ENCODE measurements at regions not wholly inside any gene's neighbourhood (a gene's known extent, or its start where the extent isn't known, plus 50 kb on each side); places are given as distances from the start of the nearest gene placed in this dataset.

DNA sequence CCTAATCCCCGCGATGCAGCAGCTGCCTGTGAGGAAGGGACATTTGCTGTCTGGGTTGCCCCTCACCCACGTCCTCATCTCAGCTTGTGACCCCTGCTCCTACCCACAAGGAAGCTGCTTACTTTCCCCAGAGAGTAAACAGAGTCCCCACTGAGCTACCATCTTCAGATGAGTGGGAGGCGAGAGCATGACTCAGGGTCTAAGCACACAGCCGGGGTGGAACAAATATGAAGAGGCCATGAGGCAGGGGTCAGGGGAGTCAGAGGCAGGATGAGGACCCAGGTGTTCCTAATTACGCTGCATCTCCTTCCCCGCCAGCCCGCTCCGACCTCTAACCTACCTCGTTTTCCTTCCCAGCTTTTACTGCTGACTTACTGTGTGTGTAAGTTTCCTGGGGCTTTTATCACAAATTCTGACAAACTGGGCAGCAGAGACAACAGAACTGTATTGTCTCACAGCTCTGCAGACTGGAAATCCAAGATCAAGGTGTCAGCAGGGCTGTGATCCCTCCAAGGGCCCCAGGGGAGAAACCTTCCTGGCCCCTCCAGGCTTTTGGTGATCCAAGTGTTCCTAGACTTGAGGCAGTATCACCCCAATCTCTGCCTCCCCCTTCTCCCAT lies 94.0 kb upstream of the DNAH5 start:
- Histone ChIP-seq H3K36me3 (ENCODE audit: insufficient read depth, low read length) (no peaks in the 10 kb centered on the region), H2AFZ (ENCODE audit: low read length) (no peak overlapping the region), H3K9ac (ENCODE audit: low read length) (no peak overlapping the region), H3K79me2 (ENCODE audit: insufficient read depth, low read length) (no peaks in the 10 kb centered on the region), H4K20me1 (ENCODE audit: insufficient read depth, low read length) (no peaks in the 10 kb centered on the region), H3K27me3 (ENCODE audit: insufficient read depth, low read length) (no peaks in the 10 kb centered on the region), H3K27ac (ENCODE audit: low read depth, low read length, poor library complexity, severe bottlenecking) (no peak overlapping the region), H3K9me2 (ENCODE audit: low read depth, low read length) (no peaks in the 10 kb centered on the region), H3K4me2 (ENCODE audit: low read length) (no peak overlapping the region), H3F3A (ENCODE audit: insufficient read depth, low read length) (no peaks in the 10 kb centered on the region), H3K4me3 (ENCODE audit: low read depth, low read length, poor library complexity, severe bottlenecking) (no peak overlapping the region), H3K9me3 (ENCODE audit: low read length) (no peaks in the 10 kb centered on the region), H3K4me1 (ENCODE audit: insufficient read depth, low read length, severe bottlenecking) (no peaks in the 10 kb centered on the region)
- TF ChIP-seq EZH2 (IDR thresholded peaks at IDR 0.05; ENCODE audit: borderline replicate concordance, low read length) (no peak), CTCF (IDR thresholded peaks at IDR 0.05; ENCODE audit: low read length) (no peak)

DNA sequence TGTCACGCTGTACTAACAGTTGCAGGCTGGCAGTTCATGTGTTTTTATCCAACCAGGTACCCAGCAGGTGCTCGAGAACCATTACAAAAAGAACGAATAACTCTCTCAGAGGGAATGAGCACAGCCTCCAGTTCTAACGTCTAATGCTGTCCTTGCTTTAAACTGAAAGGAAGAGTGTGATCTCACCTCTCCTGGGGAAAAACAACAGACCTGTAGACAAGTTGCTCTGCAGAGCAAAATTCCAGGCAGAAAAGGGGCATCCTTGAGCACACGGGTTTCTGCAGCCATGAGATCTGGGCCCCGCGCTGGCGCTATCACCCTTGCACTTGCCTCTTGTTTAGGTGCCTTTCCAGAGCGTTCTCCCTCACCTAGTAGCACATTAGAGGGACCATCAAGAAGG lies 92.5 kb upstream of the DNAH5 start:
- Histone ChIP-seq H3F3A (ENCODE audit: insufficient read depth, low read length) (no peaks in the 10 kb centered on the region), H4K20me1 (ENCODE audit: insufficient read depth, low read length) (no peaks in the 10 kb centered on the region), H3K27ac (ENCODE audit: low read depth, low read length, poor library complexity, severe bottlenecking) (no peak overlapping the region), H3K4me1 (ENCODE audit: insufficient read depth, low read length, severe bottlenecking) (no peaks in the 10 kb centered on the region), H3K4me3 (ENCODE audit: low read depth, low read length, poor library complexity, severe bottlenecking) (no peak overlapping the region), H2AFZ (ENCODE audit: low read length) (no peak overlapping the region), H3K9me3 (ENCODE audit: low read length) (no peaks in the 10 kb centered on the region), H3K36me3 (ENCODE audit: insufficient read depth, low read length) (no peaks in the 10 kb centered on the region), H3K9me2 (ENCODE audit: low read depth, low read length) (no peaks in the 10 kb centered on the region), H3K4me2 (ENCODE audit: low read length) (no peak overlapping the region), H3K9ac (ENCODE audit: low read length) (no peak overlapping the region), H3K79me2 (ENCODE audit: insufficient read depth, low read length) (no peaks in the 10 kb centered on the region), H3K27me3 (ENCODE audit: insufficient read depth, low read length) (no peaks in the 10 kb centered on the region)
- TF ChIP-seq EZH2 (IDR thresholded peaks at IDR 0.05; ENCODE audit: borderline replicate concordance, low read length) (no peak), CTCF (IDR thresholded peaks at IDR 0.05; ENCODE audit: low read length) (no peak)

GRCh38 chr5:14036514-14036913 lies 92.0 kb upstream of the DNAH5 start:
- H2AFZ ChIP-seq (ENCODE audit: low read length): no peak overlapping the region
- H3K9me3 ChIP-seq (ENCODE audit: low read length): no peaks in the 10 kb centered on the region
- no peaks in the 10 kb centered on the region for H4K20me1 ChIP-seq (ENCODE audit: insufficient read depth, low read length)
- H3K79me2 ChIP-seq (ENCODE audit: insufficient read depth, low read length): no peaks in the 10 kb centered on the region
- H3K27ac ChIP-seq (ENCODE audit: low read depth, low read length, poor library complexity, severe bottlenecking): no peak overlapping the region
- no peak overlapping the region for H3K9ac ChIP-seq (ENCODE audit: low read length)
- no peaks in the 10 kb centered on the region for H3K9me2 ChIP-seq (ENCODE audit: low read depth, low read length)
- H3K36me3 ChIP-seq (ENCODE audit: insufficient read depth, low read length): no peaks in the 10 kb centered on the region
- no peak for TF ChIP-seq CTCF (IDR thresholded peaks at IDR 0.05; ENCODE audit: low read length)
- TF ChIP-seq EZH2 (IDR thresholded peaks at IDR 0.05; ENCODE audit: borderline replicate concordance, low read length): no peak
- no peaks in the 10 kb centered on the region for H3F3A ChIP-seq (ENCODE audit: insufficient read depth, low read length)
- H3K4me2 ChIP-seq (ENCODE audit: low read length): no peak overlapping the region
- H3K4me1 ChIP-seq (ENCODE audit: insufficient read depth, low read length, severe bottlenecking): no peaks in the 10 kb centered on the region
- H3K4me3 ChIP-seq (ENCODE audit: low read depth, low read length, poor library complexity, severe bottlenecking): no peak overlapping the region
- H3K27me3 ChIP-seq (ENCODE audit: insufficient read depth, low read length): no peaks in the 10 kb centered on the region
